ENCODE measurements at regions not wholly inside any gene's neighbourhood (a gene's known extent, or its start where the extent isn't known, plus 50 kb on each side); places are given as distances from the start of the nearest gene placed in this dataset.

- TF ChIP-seq CREB1 (IDR thresholded peaks at IDR 0.05; ENCODE audit: low read depth) (no peak), EP300 (IDR thresholded peaks at IDR 0.05; ENCODE audit: borderline replicate concordance) (no peak), EGR1 (IDR thresholded peaks at IDR 0.05) (no peak), REST (IDR thresholded peaks at IDR 0.05; ENCODE audit: low read depth) (no peak), YY1 (IDR thresholded peaks at IDR 0.05; ENCODE audit: low read depth) (no peak), TCF12 (IDR thresholded peaks at IDR 0.05; ENCODE audit: low read depth) (no peak), MAX (IDR thresholded peaks at IDR 0.05) (no peak), ZBTB7A (IDR thresholded peaks at IDR 0.05; ENCODE audit: low read depth) (no peak)
- TF ChIP-seq, protein P1, sequence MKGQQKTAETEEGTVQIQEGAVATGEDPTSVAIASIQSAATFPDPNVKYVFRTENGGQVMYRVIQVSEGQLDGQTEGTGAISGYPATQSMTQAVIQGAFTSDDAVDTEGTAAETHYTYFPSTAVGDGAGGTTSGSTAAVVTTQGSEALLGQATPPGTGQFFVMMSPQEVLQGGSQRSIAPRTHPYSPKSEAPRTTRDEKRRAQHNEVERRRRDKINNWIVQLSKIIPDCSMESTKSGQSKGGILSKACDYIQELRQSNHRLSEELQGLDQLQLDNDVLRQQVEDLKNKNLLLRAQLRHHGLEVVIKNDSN (IDR thresholded peaks at IDR 0.05) = no peak
These were observed 2414.2 kb downstream of the PCDH7 start for GRCh38 chr4:33134366-33134765.

GRCh38 chr4:33149658-33150524 is 2429.7 kb downstream of the PCDH7 start:
- TF ChIP-seq TCF12 (IDR thresholded peaks at IDR 0.05; ENCODE audit: low read depth) (no peak), EP300 (IDR thresholded peaks at IDR 0.05; ENCODE audit: borderline replicate concordance) (no peak)

- TF ChIP-seq MAX (IDR thresholded peaks at IDR 0.05) (no peak), TCF12 (IDR thresholded peaks at IDR 0.05; ENCODE audit: low read depth) (no peak), EGR1 (IDR thresholded peaks at IDR 0.05) (no peak), TAF1 (IDR thresholded peaks at IDR 0.05; ENCODE audit: low read depth) (no peak), FOXM1 (IDR thresholded peaks at IDR 0.05; ENCODE audit: borderline replicate concordance, low read depth) (no peak), REST (IDR thresholded peaks at IDR 0.05; ENCODE audit: low read depth) (no peak), YY1 (IDR thresholded peaks at IDR 0.05; ENCODE audit: low read depth) (no peak), RAD21 (IDR thresholded peaks at IDR 0.05; ENCODE audit: low read depth) (no peak), NFIC (IDR thresholded peaks at IDR 0.05) (no peak), EP300 (IDR thresholded peaks at IDR 0.05; ENCODE audit: borderline replicate concordance) (no peak), ZBTB7A (IDR thresholded peaks at IDR 0.05; ENCODE audit: low read depth) (no peak), CEBPB (IDR thresholded peaks at IDR 0.05) (no peak)
These were observed 2430.3 kb downstream of the PCDH7 start for GRCh38 chr4:33150525-33150910.

GRCh38 chr4:33160126-33160525 is 2440.0 kb downstream of the PCDH7 start:
- TF ChIP-seq RAD21 (IDR thresholded peaks at IDR 0.05; ENCODE audit: low read depth) = peak; percentile 65
- TF ChIP-seq, protein P1 (IDR thresholded peaks at IDR 0.05) = no peak
- TF ChIP-seq REST (IDR thresholded peaks at IDR 0.05; ENCODE audit: low read depth) = no peak
- TF ChIP-seq CEBPB (IDR thresholded peaks at IDR 0.05) = peak; percentile 56
- TF ChIP-seq YY1 (IDR thresholded peaks at IDR 0.05; ENCODE audit: low read depth) = 0 out of 2 replicates have a peak, but pooled peaks have one; percentile 42
- no peak for TF ChIP-seq TEAD4 (IDR thresholded peaks at IDR 0.05)
- TF ChIP-seq CREB1 (IDR thresholded peaks at IDR 0.05; ENCODE audit: low read depth) = no peak

- TF ChIP-seq ZBTB7A (IDR thresholded peaks at IDR 0.05; ENCODE audit: low read depth) = no peak
- TF ChIP-seq TAF1 (IDR thresholded peaks at IDR 0.05; ENCODE audit: low read depth) = no peak
- no peak for TF ChIP-seq TCF12 (IDR thresholded peaks at IDR 0.05; ENCODE audit: low read depth)
- no peak for TF ChIP-seq CEBPB (IDR thresholded peaks at IDR 0.05)
- TF ChIP-seq EP300 (IDR thresholded peaks at IDR 0.05; ENCODE audit: borderline replicate concordance) = no peak
- TF ChIP-seq, protein P1 (IDR thresholded peaks at IDR 0.05) = no peak
- TF ChIP-seq NFIC (IDR thresholded peaks at IDR 0.05) = no peak
- no peak for TF ChIP-seq TEAD4 (IDR thresholded peaks at IDR 0.05)
- TF ChIP-seq REST (IDR thresholded peaks at IDR 0.05; ENCODE audit: low read depth) = no peak
- no peak for TF ChIP-seq CREB1 (IDR thresholded peaks at IDR 0.05; ENCODE audit: low read depth)
- TF ChIP-seq MAX (IDR thresholded peaks at IDR 0.05) = no peak
- TF ChIP-seq EGR1 (IDR thresholded peaks at IDR 0.05) = no peak
- no peak for TF ChIP-seq YY1 (IDR thresholded peaks at IDR 0.05; ENCODE audit: low read depth)
- no peak for TF ChIP-seq RAD21 (IDR thresholded peaks at IDR 0.05; ENCODE audit: low read depth)
- TF ChIP-seq FOXM1 (IDR thresholded peaks at IDR 0.05; ENCODE audit: borderline replicate concordance, low read depth) = no peak
These were observed 2441.0 kb downstream of the PCDH7 start for GRCh38 chr4:33161202-33161601.
